Stimulated activated naive CD8-positive, alpha-beta T cell treated with anti-CD3 and anti-CD28 coated beads, Interleukin-15, amount 100 ng/mL, for 72 hours (primary cell): ENCODE measurements at regions not wholly inside any gene's neighbourhood (a gene's known extent, or its start where the extent isn't known, plus 50 kb on each side); places are given as distances from the start of the nearest gene placed in this dataset.
"Not testable (repeated sequence)": the region's sequence is repeated elsewhere in the genome, so short reads cannot be mapped to it uniquely, and the experiment has no call there.

Source experiments
- ATAC-seq: fragments of 150-1000 bp; cut with Tn5 transposase; 2 replicates; pipeline ENCODE4 v1.10.0; 2021; ENCODE audit warnings: mild to moderate bottlenecking, moderate library complexity
- DNase-seq, 2 donors: peaks; one replicate each; pipeline ENCODE4 v3.0.0; 2021 to 2022
- H3K27ac Mint-ChIP-seq, 2 donors: one replicate each; pipeline ENCODE4 v1.8.0; 2022; ENCODE audit warnings: mild to moderate bottlenecking in 2 of 2, mixed read lengths in 2 of 2, moderate library complexity in 2 of 2
- H3K27me3 Mint-ChIP-seq: one replicate; pipeline ENCODE4 v1.8.0; 2022; ENCODE audit warnings: mixed read lengths
- H3K4me1 Mint-ChIP-seq: one replicate; pipeline ENCODE4 v1.8.0; 2022; ENCODE audit warnings: mild to moderate bottlenecking, mixed read lengths
- H3K4me3 Mint-ChIP-seq, 2 donors: one replicate each; pipeline ENCODE4 v1.8.0; 2022; ENCODE audit warnings: mild to moderate bottlenecking in 2 of 2, mixed read lengths in 2 of 2, moderate library complexity in 1 of 2
- H3K9me3 Mint-ChIP-seq, 2 donors: one replicate each; pipeline ENCODE4 v1.8.0; 2022; ENCODE audit warnings: mixed read lengths in 2 of 2

- peaks cover 4 to 11% of the 10 kb centered on the region in 2 donors for H3K9me3 Mint-ChIP-seq
- no peak overlapping the region for H3K4me3 Mint-ChIP-seq
- no peaks in the 10 kb centered on the region for H3K27me3 Mint-ChIP-seq
- no peak for DNase-seq
- ATAC-seq = no peak
- no peaks in the 10 kb centered on the region for H3K4me1 Mint-ChIP-seq
- H3K27ac Mint-ChIP-seq = no peak overlapping the region
Observed at GRCh38 chr2:142483653-142484052, 352.8 kb upstream of the LRP1B start.

- DNase-seq (no peak), ATAC-seq (no peak)
- Mint-ChIP-seq H3K4me3 (no peak overlapping the region), H3K27me3 (no peaks in the 10 kb centered on the region), H3K27ac (no peak overlapping the region), H3K9me3 (peaks cover 4 to 19% of the 10 kb centered on the region in 2 donors), H3K4me1 (no peaks in the 10 kb centered on the region)
Observed at GRCh38 chr2:142478206-142478605, 347.4 kb upstream of the LRP1B start.

DNA sequence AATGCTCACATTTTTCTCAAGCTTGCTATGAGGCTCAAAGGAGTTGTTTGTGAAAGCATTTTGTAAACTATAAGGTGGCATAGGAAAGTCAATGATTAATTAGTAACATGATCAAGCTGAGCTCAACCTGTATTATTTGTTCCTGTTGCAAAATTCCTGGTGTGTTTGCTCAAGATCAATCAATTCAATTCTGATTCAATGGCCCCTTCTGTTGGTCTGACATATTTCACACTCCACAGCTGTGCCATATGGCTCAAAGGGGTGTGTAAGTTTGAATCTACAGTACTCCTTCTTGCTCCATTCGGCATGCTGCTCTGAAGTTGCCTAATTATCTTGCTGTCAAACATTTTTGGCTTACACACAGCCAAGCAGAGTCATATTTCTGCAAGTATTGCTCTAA lies 341.6 kb upstream of the LRP1B start:
- H3K27ac Mint-ChIP-seq = no peak overlapping the region
- ATAC-seq (no peak), DNase-seq (no peak)
- no peaks in the 10 kb centered on the region for H3K4me1 Mint-ChIP-seq
- H3K9me3 Mint-ChIP-seq = peaks cover 9 to 19% of the 10 kb centered on the region in 2 donors
- H3K4me3 Mint-ChIP-seq = no peak overlapping the region
- H3K27me3 Mint-ChIP-seq = no peaks in the 10 kb centered on the region

DNA sequence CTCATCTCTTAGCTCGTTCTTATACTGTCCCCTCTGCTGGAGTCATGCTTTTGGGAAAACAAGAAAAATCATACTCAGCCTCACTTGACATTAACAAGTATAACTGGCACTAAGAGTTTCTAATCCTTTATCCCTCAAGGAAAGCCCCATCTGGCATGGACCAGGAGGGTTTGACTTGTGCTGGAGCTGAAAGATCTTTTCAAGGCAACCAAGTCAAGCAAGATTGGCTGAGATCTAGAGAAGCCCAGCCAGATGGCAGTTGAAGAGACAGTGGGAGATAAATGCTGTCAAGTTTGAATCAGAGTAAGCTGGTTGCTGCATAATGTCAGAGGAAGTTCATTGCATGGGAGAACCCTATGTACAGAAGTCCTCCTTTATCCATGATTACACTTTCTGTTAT lies 336.5 kb upstream of the LRP1B start:
- Mint-ChIP-seq H3K4me1 (no peaks in the 10 kb centered on the region), H3K4me3 (no peak overlapping the region), H3K27ac (no peak overlapping the region), H3K27me3 (no peaks in the 10 kb centered on the region), H3K9me3 (peaks cover 9 to 18% of the 10 kb centered on the region in 2 donors)
- ATAC-seq (no peak), DNase-seq (no peak)

- DNase-seq (no peak), ATAC-seq (no peak)
- Mint-ChIP-seq H3K9me3 (peaks cover 0 to 7% of the 10 kb centered on the region in 2 donors), H3K4me3 (no peak overlapping the region), H3K4me1 (no peaks in the 10 kb centered on the region), H3K27me3 (no peaks in the 10 kb centered on the region), H3K27ac (no peak overlapping the region)
Observed at GRCh38 chr2:142463047-142463446, 332.2 kb upstream of the LRP1B start.

DNA sequence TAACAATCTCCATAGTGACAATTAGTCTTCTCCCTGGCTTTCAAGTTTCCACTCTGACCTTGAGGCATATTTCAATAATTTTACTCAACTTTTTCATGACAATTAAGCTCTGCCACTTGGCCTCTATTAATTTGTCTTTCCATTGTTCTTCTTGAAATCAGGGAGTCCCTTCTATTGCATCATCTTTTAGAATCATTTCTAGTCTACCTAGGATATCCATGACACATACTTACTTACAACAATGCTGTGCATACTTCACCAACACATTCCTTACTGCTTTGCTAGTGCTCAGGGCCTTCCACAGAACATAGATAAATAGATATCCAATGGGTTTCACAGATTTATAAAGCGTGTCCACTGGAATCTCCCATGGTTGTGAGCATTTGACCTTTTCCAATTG lies 331.5 kb upstream of the LRP1B start:
- DNase-seq = no peak
- H3K27ac Mint-ChIP-seq = no peak overlapping the region
- no peak for ATAC-seq
- no peak overlapping the region for H3K4me3 Mint-ChIP-seq
- no peaks in the 10 kb centered on the region for H3K4me1 Mint-ChIP-seq
- peaks cover 0 to 6% of the 10 kb centered on the region in 2 donors for H3K9me3 Mint-ChIP-seq
- no peaks in the 10 kb centered on the region for H3K27me3 Mint-ChIP-seq

- ATAC-seq = no peak
- Mint-ChIP-seq H3K9me3 (peaks cover 0 to 5% of the 10 kb centered on the region in 2 donors), H3K4me1 (no peaks in the 10 kb centered on the region), H3K27ac (no peak overlapping the region), H3K27me3 (no peaks in the 10 kb centered on the region), H3K4me3 (no peak overlapping the region)
- DNase-seq = no peak
Observed at GRCh38 chr2:142445551-142446072, 314.8 kb upstream of the LRP1B start.

DNA sequence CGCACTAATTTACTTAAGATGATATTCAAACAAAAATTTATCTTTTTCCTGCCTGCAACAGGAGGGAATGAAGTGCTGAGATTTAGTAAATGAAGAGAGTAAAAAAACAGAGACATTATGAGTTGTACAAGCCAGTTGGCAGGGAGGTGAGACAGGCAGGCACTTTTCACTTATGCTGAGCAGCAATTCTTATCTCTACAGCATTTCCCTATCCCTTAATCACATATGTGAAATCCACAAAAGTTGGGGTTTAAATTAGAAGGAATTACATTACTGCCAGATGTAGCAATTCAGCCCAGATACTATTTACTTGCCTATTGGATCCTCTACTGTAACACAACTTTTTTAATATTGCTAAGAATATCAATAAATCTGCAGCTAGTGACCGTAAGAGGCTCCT lies 314.2 kb upstream of the LRP1B start:
- no peak for ATAC-seq
- peaks cover 0 to 5% of the 10 kb centered on the region in 2 donors for H3K9me3 Mint-ChIP-seq

DNA sequence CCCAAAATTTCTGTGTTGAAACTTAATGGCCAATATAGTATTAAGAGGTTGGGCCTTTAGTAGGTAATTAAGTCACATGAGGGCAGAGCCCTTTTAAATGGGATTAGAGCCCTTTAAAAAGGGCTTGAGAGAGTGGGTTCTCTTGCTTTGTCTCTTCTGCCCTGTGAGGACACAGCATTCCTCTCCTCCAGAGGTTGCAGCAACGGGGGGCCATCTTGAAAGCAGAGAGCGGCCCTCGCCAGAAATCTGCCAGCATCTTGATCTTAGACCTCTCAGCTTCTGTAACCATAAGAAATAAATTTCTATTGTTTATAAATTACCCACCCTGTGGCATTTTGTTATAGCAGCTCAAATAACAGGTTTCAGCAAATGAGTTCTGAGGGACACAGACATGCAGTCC lies 305.0 kb upstream of the LRP1B start:
- Mint-ChIP-seq H3K27me3 (no peaks in the 10 kb centered on the region), H3K27ac (no peak overlapping the region), H3K9me3 (no peaks in the 10 kb centered on the region), H3K4me3 (no peak overlapping the region), H3K4me1 (no peaks in the 10 kb centered on the region)
- no peak for ATAC-seq
- DNase-seq = no peak

More for the DNA sequence above, 314.2 kb upstream of the LRP1B start:
- no peak overlapping the region for H3K4me3 Mint-ChIP-seq
- H3K27ac Mint-ChIP-seq = no peak overlapping the region
- no peak for DNase-seq
- no peaks in the 10 kb centered on the region for H3K27me3 Mint-ChIP-seq
- no peaks in the 10 kb centered on the region for H3K4me1 Mint-ChIP-seq

- Mint-ChIP-seq H3K27me3 (no peaks in the 10 kb centered on the region), H3K4me3 (no peak overlapping the region), H3K9me3 (peaks cover 0 to 2% of the 10 kb centered on the region in 2 donors), H3K4me1 (no peaks in the 10 kb centered on the region), H3K27ac (no peak overlapping the region)
- ATAC-seq (no peak), DNase-seq (no peak)
Observed at GRCh38 chr2:142426064-142426463, 295.2 kb upstream of the LRP1B start.

GRCh38 chr2:142425551-142425950 lies 294.7 kb upstream of the LRP1B start:
- no peaks in the 10 kb centered on the region for H3K27me3 Mint-ChIP-seq
- no peak for ATAC-seq
- no peak overlapping the region for H3K4me3 Mint-ChIP-seq

GRCh38 chr2:142423603-142424002 lies 292.8 kb upstream of the LRP1B start:
- Mint-ChIP-seq H3K4me1 (no peaks in the 10 kb centered on the region), H3K4me3 (no peak overlapping the region), H3K27me3 (no peaks in the 10 kb centered on the region), H3K9me3 (peaks cover 0 to 4% of the 10 kb centered on the region in 2 donors), H3K27ac (no peak overlapping the region)
- no peak for DNase-seq
- no peak for ATAC-seq

More at GRCh38 chr2:142425551-142425950, 294.7 kb upstream of the LRP1B start:
- DNase-seq = no peak
- no peak overlapping the region for H3K27ac Mint-ChIP-seq
- no peaks in the 10 kb centered on the region for H3K4me1 Mint-ChIP-seq
- peaks cover 0 to 4% of the 10 kb centered on the region in 2 donors for H3K9me3 Mint-ChIP-seq

DNA sequence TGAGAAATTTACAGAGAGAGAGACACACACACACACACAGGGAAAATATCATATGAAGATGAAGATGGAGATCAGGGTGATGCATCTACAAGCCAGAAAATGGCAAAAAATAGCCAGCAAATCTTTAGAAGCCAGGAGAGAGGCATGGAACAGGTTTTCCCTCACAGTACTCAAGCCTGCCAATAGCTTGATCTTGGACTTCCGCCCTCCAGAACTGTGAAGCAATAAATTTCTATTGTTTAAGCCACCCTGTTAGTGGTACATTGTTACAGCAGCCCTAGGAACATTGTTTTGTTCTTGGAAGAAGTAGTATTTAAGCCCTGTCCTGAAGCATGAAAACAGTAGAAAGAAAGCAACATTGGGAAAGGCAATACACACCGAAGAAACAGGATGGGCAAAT lies 292.0 kb upstream of the LRP1B start:
- ATAC-seq (no peak), DNase-seq (no peak)
- H3K27me3 Mint-ChIP-seq = no peaks in the 10 kb centered on the region
- H3K9me3 Mint-ChIP-seq = peaks cover 0 to 4% of the 10 kb centered on the region in 2 donors
- no peak overlapping the region for H3K4me3 Mint-ChIP-seq
- H3K27ac Mint-ChIP-seq = no peak overlapping the region
- no peaks in the 10 kb centered on the region for H3K4me1 Mint-ChIP-seq

GRCh38 chr2:142422041-142422440 lies 291.2 kb upstream of the LRP1B start:
- no peak for ATAC-seq

GRCh38 chr2:142418699-142419098 lies 287.9 kb upstream of the LRP1B start:
- peak overlapping the region in 1 of 2 donors; percentile 35 for H3K27ac Mint-ChIP-seq
- DNase-seq, H3K27me3 Mint-ChIP-seq, H3K4me3 Mint-ChIP-seq, H3K4me1 Mint-ChIP-seq, ATAC-seq: not testable (repeated sequence)
- peaks cover 0 to 10% of the 10 kb centered on the region in 2 donors for H3K9me3 Mint-ChIP-seq

More at GRCh38 chr2:142422041-142422440, 291.2 kb upstream of the LRP1B start:
- H3K27me3 Mint-ChIP-seq = no peaks in the 10 kb centered on the region
- H3K4me1 Mint-ChIP-seq = no peaks in the 10 kb centered on the region
- no peak overlapping the region for H3K27ac Mint-ChIP-seq
- H3K4me3 Mint-ChIP-seq = no peak overlapping the region
- DNase-seq = no peak
- peaks cover 0 to 4% of the 10 kb centered on the region in 2 donors for H3K9me3 Mint-ChIP-seq

DNA sequence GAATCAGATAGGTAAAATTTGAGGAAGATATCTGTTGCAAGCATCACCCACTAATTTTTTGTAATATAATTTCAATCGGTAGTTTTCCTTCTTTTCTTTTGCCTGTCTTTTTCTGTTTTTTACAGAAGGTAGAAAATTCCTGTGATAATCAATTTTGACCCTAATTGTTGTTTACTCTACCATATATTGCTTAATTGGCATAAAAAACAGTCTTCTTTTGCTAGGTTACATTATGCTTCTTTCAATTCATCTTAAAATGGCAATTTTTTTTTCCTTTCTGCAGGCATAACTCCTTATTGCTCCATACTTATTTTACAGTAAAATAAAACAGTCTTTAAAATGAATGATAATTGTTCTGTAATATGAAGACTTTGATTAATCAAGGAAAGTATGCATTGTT lies 286.2 kb upstream of the LRP1B start:
- H3K9me3 Mint-ChIP-seq = peaks cover 0 to 10% of the 10 kb centered on the region in 2 donors
- no peaks in the 10 kb centered on the region for H3K4me1 Mint-ChIP-seq
- ATAC-seq = no peak
- no peak for DNase-seq
- H3K27me3 Mint-ChIP-seq = no peaks in the 10 kb centered on the region
- no peak overlapping the region for H3K4me3 Mint-ChIP-seq
- no peak overlapping the region for H3K27ac Mint-ChIP-seq

GRCh38 chr2:142415461-142415860 lies 284.6 kb upstream of the LRP1B start:
- H3K27ac Mint-ChIP-seq = no peak overlapping the region
- H3K4me1 Mint-ChIP-seq = no peaks in the 10 kb centered on the region
- DNase-seq (no peak), ATAC-seq (no peak)
- no peaks in the 10 kb centered on the region for H3K27me3 Mint-ChIP-seq
- no peak overlapping the region for H3K4me3 Mint-ChIP-seq
- H3K9me3 Mint-ChIP-seq = peaks cover 0 to 6% of the 10 kb centered on the region in 2 donors
